ENCODE measurements at regions not wholly inside any gene's neighbourhood (a gene's known extent, or its start where the extent isn't known, plus 50 kb on each side); places are given as distances from the start of the nearest gene placed in this dataset.

- DNase-seq, result no peak
These were observed 422.5 kb upstream of the PIK3C3 start for GRCh38 chr18:41532344-41533086.

- no peak for DNase-seq
These were observed 424.1 kb upstream of the PIK3C3 start for GRCh38 chr18:41530970-41531369.

GRCh38 chr18:41529093-41529492 lies 425.9 kb upstream of the PIK3C3 start:
- DNase-seq, result no peak

GRCh38 chr18:41526054-41526453 lies 429.0 kb upstream of the PIK3C3 start:
- DNase-seq, result no peak

GRCh38 chr18:41524674-41525470 lies 430.2 kb upstream of the PIK3C3 start:
- no peak for DNase-seq

- no peak for DNase-seq
These were observed 437.9 kb upstream of the PIK3C3 start for GRCh38 chr18:41517142-41517541.

- no peak for DNase-seq
These were observed 441.6 kb upstream of the PIK3C3 start for GRCh38 chr18:41513438-41513837.

- DNase-seq, result no peak
These were observed 450.7 kb upstream of the PIK3C3 start for GRCh38 chr18:41504316-41504715.

GRCh38 chr18:41501848-41502247 lies 453.2 kb upstream of the PIK3C3 start:
- DNase-seq, result no peak

- no peak for DNase-seq
These were observed 455.7 kb upstream of the PIK3C3 start for GRCh38 chr18:41499345-41499744.

GRCh38 chr18:41490861-41491260 lies 464.2 kb upstream of the PIK3C3 start:
- no peak for DNase-seq

- DNase-seq, result no peak
These were observed 468.5 kb upstream of the PIK3C3 start for GRCh38 chr18:41486575-41486974.

GRCh38 chr18:41484069-41484468 lies 471.0 kb upstream of the PIK3C3 start:
- no peak for DNase-seq

GRCh38 chr18:41482501-41482900 lies 472.5 kb upstream of the PIK3C3 start:
- no peak for DNase-seq

- DNase-seq, result no peak
These were observed 488.4 kb upstream of the PIK3C3 start for GRCh38 chr18:41466436-41467160.

GRCh38 chr18:41465386-41465785 lies 489.6 kb upstream of the PIK3C3 start:
- no peak for DNase-seq

GRCh38 chr18:41464278-41464677 lies 490.8 kb upstream of the PIK3C3 start:
- no peak for DNase-seq

- no peak for DNase-seq
These were observed 492.1 kb upstream of the PIK3C3 start for GRCh38 chr18:41462946-41463345.

- no peak for DNase-seq
These were observed 493.9 kb upstream of the PIK3C3 start for GRCh38 chr18:41461114-41461513.

GRCh38 chr18:41459656-41460055 lies 495.4 kb upstream of the PIK3C3 start:
- DNase-seq, result no peak

GRCh38 chr18:41458376-41458775 lies 496.7 kb upstream of the PIK3C3 start:
- DNase-seq, result no peak

- DNase-seq, result no peak
These were observed 497.2 kb upstream of the PIK3C3 start for GRCh38 chr18:41457765-41458326.

GRCh38 chr18:41456831-41457230 lies 498.2 kb upstream of the PIK3C3 start:
- no peak for DNase-seq
